ENCODE measurements at regions not wholly inside any gene's neighbourhood (a gene's known extent, or its start where the extent isn't known, plus 50 kb on each side); places are given as distances from the start of the nearest gene placed in this dataset.
"Not testable (repeated sequence)": the region's sequence is repeated elsewhere in the genome, so short reads cannot be mapped to it uniquely, and the experiment has no call there.

GRCh38 chr19:30966486-30966885 is 382.8 kb downstream of the TSHZ3 start:
- no peaks in the 10 kb centered on the region for H3F3A ChIP-seq (ENCODE audit: insufficient read depth, low read length)
- H3K36me3 ChIP-seq (replicated peaks; ENCODE audit: insufficient read depth, low read length), result no peaks in the 10 kb centered on the region
- TF ChIP-seq, protein P1, sequence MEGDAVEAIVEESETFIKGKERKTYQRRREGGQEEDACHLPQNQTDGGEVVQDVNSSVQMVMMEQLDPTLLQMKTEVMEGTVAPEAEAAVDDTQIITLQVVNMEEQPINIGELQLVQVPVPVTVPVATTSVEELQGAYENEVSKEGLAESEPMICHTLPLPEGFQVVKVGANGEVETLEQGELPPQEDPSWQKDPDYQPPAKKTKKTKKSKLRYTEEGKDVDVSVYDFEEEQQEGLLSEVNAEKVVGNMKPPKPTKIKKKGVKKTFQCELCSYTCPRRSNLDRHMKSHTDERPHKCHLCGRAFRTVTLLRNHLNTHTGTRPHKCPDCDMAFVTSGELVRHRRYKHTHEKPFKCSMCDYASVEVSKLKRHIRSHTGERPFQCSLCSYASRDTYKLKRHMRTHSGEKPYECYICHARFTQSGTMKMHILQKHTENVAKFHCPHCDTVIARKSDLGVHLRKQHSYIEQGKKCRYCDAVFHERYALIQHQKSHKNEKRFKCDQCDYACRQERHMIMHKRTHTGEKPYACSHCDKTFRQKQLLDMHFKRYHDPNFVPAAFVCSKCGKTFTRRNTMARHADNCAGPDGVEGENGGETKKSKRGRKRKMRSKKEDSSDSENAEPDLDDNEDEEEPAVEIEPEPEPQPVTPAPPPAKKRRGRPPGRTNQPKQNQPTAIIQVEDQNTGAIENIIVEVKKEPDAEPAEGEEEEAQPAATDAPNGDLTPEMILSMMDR (IDR thresholded peaks at IDR 0.05; ENCODE audit: low read length), result no peak
- no peak for TF ChIP-seq EZH2 (optimal IDR thresholded peaks at IDR 0.05; ENCODE audit: low read depth, low read length)
- no peak for TF ChIP-seq EZH2phosphoT487 (IDR thresholded peaks at IDR 0.05; ENCODE audit: low read length)
- no peak for DNase-seq
- no peak overlapping the region for H3K4me2 ChIP-seq (ENCODE audit: low read depth, low read length)
- no peaks in the 10 kb centered on the region for H3K9me3 ChIP-seq (replicated peaks; ENCODE audit: insufficient read depth, low read length)
- no peaks in the 10 kb centered on the region for H3K4me1 ChIP-seq (ENCODE audit: low read length)
- no peaks in the 10 kb centered on the region for H3K9me2 ChIP-seq (replicated peaks; ENCODE audit: insufficient read depth, low read length)
- no peaks in the 10 kb centered on the region for H4K20me1 ChIP-seq (ENCODE audit: insufficient read depth, low read length)
- H3K27me3 ChIP-seq (replicated peaks; ENCODE audit: insufficient read depth, low read length), result peaks cover 16% of the 10 kb centered on the region
- no peaks in the 10 kb centered on the region for H3K79me2 ChIP-seq (ENCODE audit: low read length)
- no peak overlapping the region for H3K4me3 ChIP-seq (ENCODE audit: low read length)
- H3K9ac ChIP-seq (ENCODE audit: low read length), result no peak overlapping the region
- H3K27ac ChIP-seq (ENCODE audit: low read length), result no peak overlapping the region
- no peak overlapping the region for H2AFZ ChIP-seq (ENCODE audit: low read length)

GRCh38 chr19:30959011-30959410 is 390.2 kb downstream of the TSHZ3 start:
- Histone ChIP-seq H3K4me3 (ENCODE audit: low read length) (no peak overlapping the region), H4K20me1 (ENCODE audit: insufficient read depth, low read length) (no peaks in the 10 kb centered on the region), H3K9ac (ENCODE audit: low read length) (no peak overlapping the region), H2AFZ (ENCODE audit: low read length) (no peak overlapping the region), H3K36me3 (replicated peaks; ENCODE audit: insufficient read depth, low read length) (no peaks in the 10 kb centered on the region), H3F3A (ENCODE audit: insufficient read depth, low read length) (no peaks in the 10 kb centered on the region), H3K27ac (ENCODE audit: low read length) (no peak overlapping the region), H3K79me2 (ENCODE audit: low read length) (no peaks in the 10 kb centered on the region), H3K27me3 (replicated peaks; ENCODE audit: insufficient read depth, low read length) (peaks cover 4% of the 10 kb centered on the region; the same call in 1 of the 2 replicates), H3K4me1 (ENCODE audit: low read length) (no peaks in the 10 kb centered on the region), H3K4me2 (ENCODE audit: low read depth, low read length) (no peak overlapping the region), H3K9me2 (replicated peaks; ENCODE audit: insufficient read depth, low read length) (no peaks in the 10 kb centered on the region; the same call in 1 of the 2 replicates), H3K9me3 (replicated peaks; ENCODE audit: insufficient read depth, low read length) (no peaks in the 10 kb centered on the region)
- TF ChIP-seq EZH2 (optimal IDR thresholded peaks at IDR 0.05; ENCODE audit: low read depth, low read length) (no peak), EZH2phosphoT487 (IDR thresholded peaks at IDR 0.05; ENCODE audit: low read length) (no peak)
- TF ChIP-seq, protein P1 (IDR thresholded peaks at IDR 0.05; ENCODE audit: low read length), result no peak
- DNase-seq, result no peak

GRCh38 chr19:30955112-30956104 is 393.8 kb downstream of the TSHZ3 start:
- no peak overlapping the region for H3K9ac ChIP-seq (ENCODE audit: low read length)

DNA sequence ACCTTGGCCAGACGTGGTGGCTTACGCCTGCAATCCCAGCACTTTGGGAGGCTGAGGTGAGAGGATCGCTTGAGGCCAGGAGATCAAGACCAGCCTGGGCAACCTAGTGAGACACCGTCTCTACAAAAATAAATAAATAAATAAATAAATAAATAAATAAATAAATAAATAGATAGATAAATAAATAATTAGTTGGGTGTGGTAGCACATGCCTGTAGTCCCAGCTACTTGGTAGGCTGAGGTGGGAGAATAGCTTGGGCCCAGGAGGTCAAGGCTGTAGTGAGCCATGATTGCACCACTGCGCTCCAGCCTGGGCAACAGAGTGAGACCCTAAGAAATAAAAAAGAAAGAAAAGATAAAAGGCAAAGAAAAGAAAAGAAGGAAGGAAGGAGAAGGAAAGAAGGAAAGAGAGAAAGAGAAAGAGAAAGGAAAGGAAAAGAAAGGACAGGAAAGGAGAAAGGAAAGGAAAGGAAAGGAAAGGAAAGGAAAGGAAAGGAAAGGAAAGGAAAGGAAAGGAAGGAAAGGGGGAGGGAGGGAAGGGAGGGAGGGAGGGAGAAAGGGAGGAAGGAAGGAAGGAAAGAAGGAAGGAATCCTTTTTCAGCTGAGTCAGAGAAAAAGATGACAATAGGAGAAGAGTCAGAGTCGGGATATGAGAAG is 404.8 kb downstream of the TSHZ3 start:
- H3K27me3 ChIP-seq (replicated peaks; ENCODE audit: insufficient read depth, low read length); H3K9me3 ChIP-seq (replicated peaks; ENCODE audit: insufficient read depth, low read length); H3K79me2 ChIP-seq (ENCODE audit: low read length); H3K9ac ChIP-seq (ENCODE audit: low read length); H4K20me1 ChIP-seq (ENCODE audit: insufficient read depth, low read length); H3K36me3 ChIP-seq (replicated peaks; ENCODE audit: insufficient read depth, low read length); H3K4me2 ChIP-seq (ENCODE audit: low read depth, low read length); H2AFZ ChIP-seq (ENCODE audit: low read length); H3K4me3 ChIP-seq (ENCODE audit: low read length); H3F3A ChIP-seq (ENCODE audit: insufficient read depth, low read length); DNase-seq; H3K27ac ChIP-seq (ENCODE audit: low read length); H3K4me1 ChIP-seq (ENCODE audit: low read length); H3K9me2 ChIP-seq (replicated peaks; ENCODE audit: insufficient read depth, low read length): not testable (repeated sequence)

More at GRCh38 chr19:30955112-30956104, 393.8 kb downstream of the TSHZ3 start:
- H3K4me3 ChIP-seq (ENCODE audit: low read length), result no peak overlapping the region
- H3K36me3 ChIP-seq (replicated peaks; ENCODE audit: insufficient read depth, low read length), result no peaks in the 10 kb centered on the region
- H3K4me2 ChIP-seq (ENCODE audit: low read depth, low read length), result no peak overlapping the region
- no peak for DNase-seq
- H2AFZ ChIP-seq (ENCODE audit: low read length), result no peak overlapping the region
- no peaks in the 10 kb centered on the region for H4K20me1 ChIP-seq (ENCODE audit: insufficient read depth, low read length)
- no peak overlapping the region for H3K27ac ChIP-seq (ENCODE audit: low read length)
- no peaks in the 10 kb centered on the region for H3F3A ChIP-seq (ENCODE audit: insufficient read depth, low read length)
- no peaks in the 10 kb centered on the region for H3K9me3 ChIP-seq (replicated peaks; ENCODE audit: insufficient read depth, low read length)
- H3K79me2 ChIP-seq (ENCODE audit: low read length), result no peaks in the 10 kb centered on the region
- H3K27me3 ChIP-seq (replicated peaks; ENCODE audit: insufficient read depth, low read length), result peaks cover 8% of the 10 kb centered on the region
- no peaks in the 10 kb centered on the region for H3K4me1 ChIP-seq (ENCODE audit: low read length)
- TF ChIP-seq, protein P1 (IDR thresholded peaks at IDR 0.05; ENCODE audit: low read length), result no peak
- TF ChIP-seq EZH2phosphoT487 (IDR thresholded peaks at IDR 0.05; ENCODE audit: low read length) (no peak), EZH2 (optimal IDR thresholded peaks at IDR 0.05; ENCODE audit: low read depth, low read length) (no peak)
- no peaks in the 10 kb centered on the region for H3K9me2 ChIP-seq (replicated peaks; ENCODE audit: insufficient read depth, low read length)

Data from MM.1S (cell line).